Esophagus muscularis mucosa (tissue), 4 donors: ENCODE measurements at regions not wholly inside any gene's neighbourhood (a gene's known extent, or its start where the extent isn't known, plus 50 kb on each side); places are given as distances from the start of the nearest gene placed in this dataset.

Experiments
- DNase-seq: peaks from one replicate; pipeline ENCODE4 v3.0.0-alpha.2; 2017; ENCODE audit errors: extremely low spot score
- H3K27ac ChIP-seq, 4 donors: fragments of 200-600 bp; sonication (generic); replicated peaks in 1 of 4; 1 replicate in 3 of 4; 2 replicates in 1 of 4; pipeline ENCODE4 v1.5.1; 2016 to 2019; ENCODE audit warnings: mild to moderate bottlenecking in 1 of 4
- H3K27me3 ChIP-seq, 4 donors: fragments of 200-600 bp; sonication (generic); one replicate each; pipeline versions ENCODE4 v1.5.1 to v1.6.0; 2016 to 2019
- H3K36me3 ChIP-seq, 4 donors: fragments of 200-600 bp; sonication (generic); one replicate each; pipeline ENCODE4 v1.5.1; 2016 to 2019
- H3K4me1 ChIP-seq, 4 donors: fragments of 200-600 bp; sonication (generic); one replicate each; pipeline ENCODE4 v1.5.1; 2016 to 2019
- H3K4me3 ChIP-seq, 4 donors: fragments of 200-600 bp; sonication (generic); 1 replicate in 2 of 4; 2 replicates in 2 of 4; pipeline ENCODE4 v1.5.1; 2016 to 2019; ENCODE audit warnings: mild to moderate bottlenecking in 4 of 4, moderate library complexity in 1 of 4
- H3K9me3 ChIP-seq, 4 donors: fragments of 200-600 bp; sonication (generic); 1 replicate in 3 of 4; 2 replicates in 1 of 4; pipeline ENCODE4 v1.5.1; 2016 to 2019
- CTCF ChIP-seq, 3 experiments: fragments of 200-600 bp in 2 of 3; fragments of 450-650 bp in 1 of 3; sonication (generic) in 2 of 3; IDR thresholded peaks; one replicate each; pipeline ENCODE4 v1.5.1; 2017 to 2019; ENCODE audit warnings: antibody characterized with exemption in 3 of 3, mild to moderate bottlenecking in 2 of 3, moderate library complexity in 1 of 3
- EP300 ChIP-seq: sonication (generic); formaldehyde crosslinking; IDR thresholded peaks from one replicate; pipeline ENCODE4 v1.6.1; 2017; ENCODE audit warnings: antibody characterized with exemption
- POLR2A ChIP-seq: fragments of 450-650 bp; IDR thresholded peaks from one replicate; pipeline ENCODE4 v1.6.1; 2017; ENCODE audit warnings: antibody characterized with exemption, moderate library complexity, mild to moderate bottlenecking, low read depth
- POLR2AphosphoS5 ChIP-seq, 2 donors: sonication (generic); formaldehyde crosslinking; IDR thresholded peaks; one replicate each; pipeline ENCODE4 v1.6.1; 2017; ENCODE audit warnings: antibody characterized with exemption in 2 of 2
- WGBS: methylation state at CpG from one replicate; pipeline ENCODE4 v1.1.5; 2018; 5-methylcytosine and 5-hydroxymethylcytosine counted together
- intact Hi-C: fragments of 100-400 bp; cut with DNase I; formaldehyde crosslinking; loops from one replicate; pipeline ENCODE4 v1.15.1; 2023

GRCh38 chr17:73706858-73707257, 62.6 kb upstream of the SDK2 start:
- Histone ChIP-seq H3K27me3 (peaks cover 0 to 82% (median 0%) of the 10 kb centered on the region in 4 donors), H3K4me1 (peaks cover 0 to 7% (median 2%) of the 10 kb centered on the region in 4 donors), H3K9me3 (peaks cover 0 to 12% (median 5%) of the 10 kb centered on the region in 4 donors), H3K27ac (no peak overlapping the region), H3K4me3 (no peak overlapping the region), H3K36me3 (no peaks in the 10 kb centered on the region)
- intact Hi-C loops: no loop called here
- 78% methylated on average over 9 of the region's 9 CpGs for WGBS
- no peak for DNase-seq
- TF ChIP-seq POLR2A: no peak

- Histone ChIP-seq H3K4me3 (no peak overlapping the region), H3K27me3 (peaks cover 0 to 86% (median 0%) of the 10 kb centered on the region in 4 donors), H3K4me1 (peaks cover 0 to 7% (median 2%) of the 10 kb centered on the region in 4 donors), H3K9me3 (peaks cover 0 to 12% (median 5%) of the 10 kb centered on the region in 4 donors), H3K36me3 (no peaks in the 10 kb centered on the region), H3K27ac (no peak overlapping the region)
- intact Hi-C loops: no loop called here
- no peak for DNase-seq
- TF ChIP-seq EP300: no peak
- TF ChIP-seq POLR2AphosphoS5 (IDR thresholded peaks at IDR 0.05): no peak
- TF ChIP-seq CTCF (IDR thresholded peaks at IDR 0.05): no peak
- TF ChIP-seq POLR2A: no peak
- WGBS: 78% methylated on average over 4 of the region's 4 CpGs
These were observed 63.1 kb upstream of the SDK2 start for GRCh38 chr17:73707358-73707757.

GRCh38 chr17:73710095-73710592, 65.9 kb upstream of the SDK2 start:
- H3K36me3 ChIP-seq: no peaks in the 10 kb centered on the region
- H3K4me3 ChIP-seq: no peak overlapping the region
- no peak for TF ChIP-seq EP300
- TF ChIP-seq CTCF (IDR thresholded peaks at IDR 0.05): peak; percentile 52 to 68 (median 59)
- no peak overlapping the region for H3K27ac ChIP-seq
- H3K27me3 ChIP-seq: peaks cover 0 to 86% (median 0%) of the 10 kb centered on the region in 4 donors
- DNase-seq: no peak
- intact Hi-C loops: loop anchor here (5.0 kb wide), 1 partner anchor 278 kb away; no protein-coding TSS in a partner anchor
- peaks cover 0 to 12% (median 5%) of the 10 kb centered on the region in 4 donors for H3K9me3 ChIP-seq
- H3K4me1 ChIP-seq: peaks cover 0 to 7% (median 2%) of the 10 kb centered on the region in 4 donors
- 18% methylated on average over 15 of the region's 15 CpGs for WGBS

GRCh38 chr17:73711184-73711583, 66.9 kb upstream of the SDK2 start:
- TF ChIP-seq CTCF (IDR thresholded peaks at IDR 0.05) (no peak), EP300 (no peak)
- 68% methylated on average over 5 of the region's 5 CpGs for WGBS
- no peaks in the 10 kb centered on the region for H3K36me3 ChIP-seq
- peaks cover 0 to 7% (median 2%) of the 10 kb centered on the region in 4 donors for H3K4me1 ChIP-seq
- H3K27me3 ChIP-seq: peaks cover 0 to 85% (median 0%) of the 10 kb centered on the region in 4 donors
- peaks cover 0 to 12% (median 5%) of the 10 kb centered on the region in 4 donors for H3K9me3 ChIP-seq
- DNase-seq: no peak
- no peak overlapping the region for H3K4me3 ChIP-seq
- intact Hi-C loops: loop anchor here (5.0 kb wide), 1 partner anchor 279 kb away; no protein-coding TSS in a partner anchor
- H3K27ac ChIP-seq: no peak overlapping the region

DNA sequence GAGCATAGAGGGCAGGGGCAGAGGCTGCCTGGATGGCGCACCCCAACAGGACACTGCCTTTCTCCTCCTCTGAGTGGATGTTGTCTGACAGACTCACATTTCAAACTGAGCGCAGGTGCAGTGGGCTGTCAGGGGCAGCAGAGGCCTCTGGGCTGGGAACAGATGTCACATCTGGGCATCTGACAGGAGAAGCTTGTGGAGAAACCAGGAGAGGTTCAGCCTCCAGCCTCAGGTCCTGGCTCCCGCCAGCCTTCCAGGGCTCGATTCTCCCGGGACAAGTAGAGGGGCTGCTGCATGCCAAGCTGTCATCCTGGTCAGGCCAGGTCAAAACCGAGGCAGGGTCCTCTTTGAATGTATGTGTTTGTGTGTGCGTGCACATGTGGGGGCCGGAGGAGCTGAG, 67.7 kb upstream of the SDK2 start:
- Histone ChIP-seq H3K27me3 (peaks cover 0 to 83% (median 0%) of the 10 kb centered on the region in 4 donors), H3K27ac (no peak overlapping the region), H3K36me3 (no peaks in the 10 kb centered on the region), H3K4me3 (no peak overlapping the region), H3K4me1 (peaks cover 0 to 7% (median 2%) of the 10 kb centered on the region in 4 donors), H3K9me3 (peaks cover 0 to 11% (median 4%) of the 10 kb centered on the region in 4 donors)
- intact Hi-C loops: loop anchor here (5.0 kb wide), 1 partner anchor 280 kb away; no protein-coding TSS in a partner anchor
- 80% methylated on average over 8 of the region's 8 CpGs for WGBS
- DNase-seq: no peak
- no peak for TF ChIP-seq EP300
- no peak for TF ChIP-seq POLR2A
- no peak for TF ChIP-seq CTCF (IDR thresholded peaks at IDR 0.05)
- TF ChIP-seq POLR2AphosphoS5 (IDR thresholded peaks at IDR 0.05): no peak
